HepG2 (cell line): ENCODE measurements at regions not wholly inside any gene's neighbourhood (a gene's known extent, or its start where the extent isn't known, plus 50 kb on each side); places are given as distances from the start of the nearest gene placed in this dataset.

Experiments used
- ATAC-seq: fragments of 200-7000 bp; cut with Tn5 transposase; 3 replicates; pipeline ENCODE4 v1.9.1; 2020; ENCODE audit warnings: mild to moderate bottlenecking, moderate library complexity
- BruUV-seq: library from RNA; stranded (reverse); fragments of 400-500 nt; replicated peaks from 2 replicates; lab custom pipeline; 2021; lab: Mats Ljungman, UMichigan
- CTCF ChIA-PET: fragments of 300-600 bp; formaldehyde crosslinking; extraction: SDS; loops from one replicate; lab custom pipeline; 2021; ENCODE audit warnings: low total read pairs, inconsistent platforms, low intra/inter-chr PET ratio; lab: Yijun Ruan, JAX
- POLR2A ChIA-PET: fragments of 350-600 bp; sonication (Branson Sonifier 250); formaldehyde crosslinking; loops from one replicate; lab custom pipeline; 2020; ENCODE audit warnings: antibody characterized with exemption, inconsistent platforms; lab: Yijun Ruan, JAX
- DNase-seq: peaks from one replicate; pipeline ENCODE4 v3.0.0-alpha.2; 2015; ENCODE audit warnings: low spot score
- FAIRE-seq: peaks from 3 replicates; lab custom pipeline; 2011; peaks lifted over from hg19 to GRCh38; lab: Jason Lieb, UNC
- H2AFZ ChIP-seq: one replicate; pipeline ENCODE4 v1.6.1; 2011; ENCODE audit warnings: low read length, inconsistent platforms
- H3K27ac ChIP-seq: fragments of 300-600 bp; 3 replicates; pipeline ENCODE4 v1.8.0; 2011; ENCODE audit warnings: mixed run types, mild to moderate bottlenecking, mixed read lengths, low read length, inconsistent platforms; ENCODE audit not compliant: insufficient read depth; ENCODE audit errors: extremely low read length
- H3K27me3 ChIP-seq, 2 experiments: fragments of 200-600 bp in 1 of 2; 2 replicates in 1 of 2; 3 replicates in 1 of 2; pipeline versions ENCODE4 v1.6.0 to v1.8.0; 2011; ENCODE audit warnings: low read length in 2 of 2, mild to moderate bottlenecking in 2 of 2, moderate library complexity in 2 of 2, inconsistent platforms in 1 of 2; ENCODE audit not compliant: insufficient read depth in 2 of 2, control insufficient read depth in 1 of 2
- H3K36me3 ChIP-seq, 2 experiments: fragments of 200-600 bp in 1 of 2; replicated peaks in 1 of 2; 2 replicates in 1 of 2; 3 replicates in 1 of 2; pipeline versions ENCODE4 v1.5.1 to v1.8.0; 2011; ENCODE audit warnings: low read length in 2 of 2, inconsistent platforms in 1 of 2; ENCODE audit not compliant: insufficient read depth in 2 of 2, control insufficient read depth in 1 of 2
- H3K4me1 ChIP-seq: 2 replicates; pipeline ENCODE4 v1.5.1; 2012; ENCODE audit warnings: low read length, inconsistent platforms; ENCODE audit not compliant: insufficient read depth
- H3K4me2 ChIP-seq: 2 replicates; pipeline ENCODE4 v1.6.0; 2011; ENCODE audit warnings: low read depth, low read length, inconsistent platforms
- H3K4me3 ChIP-seq, 3 experiments: fragments of 200-600 bp in 1 of 3; sonication (generic), shearing (Covaris generic) in 1 of 3; replicated peaks in 1 of 3; 2 replicates each; pipeline ENCODE4 v1.5.1; 2011 to 2016; ENCODE audit warnings: low read length in 3 of 3, inconsistent platforms in 2 of 3, low read depth in 2 of 3, mild to moderate bottlenecking in 2 of 3, control low read depth in 1 of 3, mixed read lengths in 1 of 3; ENCODE audit not compliant: insufficient read depth in 1 of 3
- H3K79me2 ChIP-seq: one replicate; pipeline ENCODE4 v1.6.1; 2011; ENCODE audit warnings: low read length, inconsistent platforms; ENCODE audit not compliant: insufficient read depth
- H3K9ac ChIP-seq: 2 replicates; pipeline ENCODE4 v1.6.0; 2011; ENCODE audit warnings: mild to moderate bottlenecking, low read depth, low read length, inconsistent platforms; ENCODE audit not compliant: insufficient read depth
- H3K9me3 ChIP-seq: 2 replicates; pipeline ENCODE4 v1.5.1; 2012; ENCODE audit warnings: mild to moderate bottlenecking, low read length
- H4K20me1 ChIP-seq: 2 replicates; pipeline ENCODE4 v1.6.0; 2011; ENCODE audit warnings: inconsistent platforms, mild to moderate bottlenecking, low read length, moderate library complexity; ENCODE audit not compliant: insufficient read depth
- IRF2 ChIP-seq: IDR thresholded peaks from 2 replicates; pipeline ENCODE4 v1.6.1; 2018; ENCODE audit warnings: missing genetic modification reagents, missing compliant biosample characterization
- SKI ChIP-seq: fragments of 450-650 bp; IDR thresholded peaks from one replicate; pipeline ENCODE4 v1.6.1; 2018; ENCODE audit warnings: mild to moderate bottlenecking; ENCODE audit not compliant: partially characterized antibody
- ZNF274 ChIP-seq: sonication (generic); formaldehyde crosslinking; IDR thresholded peaks from 2 replicates; pipeline ENCODE4 v1.5.1; 2020; ENCODE audit warnings: mild to moderate bottlenecking, missing genetic modification reagents
- ZNF619 ChIP-seq: sonication (generic); formaldehyde crosslinking; IDR thresholded peaks from 2 replicates; pipeline ENCODE4 v1.4.0; 2020; ENCODE audit warnings: mild to moderate bottlenecking, missing genetic modification reagents
- ZNF776 ChIP-seq: sonication (generic); formaldehyde crosslinking; IDR thresholded peaks from 2 replicates; pipeline ENCODE4 v1.4.0; 2020; ENCODE audit warnings: mild to moderate bottlenecking, missing genetic modification reagents
- WGBS: methylation state at CpG from one replicate; pipeline ENCODE4 v1.1.6; 2017; ENCODE audit warnings: low lambda C conversion rate; 5-methylcytosine and 5-hydroxymethylcytosine counted together
- in situ Hi-C: cut with HindIII; loops from 2 replicates; pipeline ENCODE4 v1.10.0; 2017; ENCODE audit warnings: low pct_unique_long_range_greater_than_20kb; ENCODE audit not compliant: extremely low pct_ligation_motif_present
- intact Hi-C: fragments of 100-400 bp; cut with micrococcal nuclease; formaldehyde crosslinking; loops from one replicate; pipeline ENCODE4 v1.10.0; 2022; ENCODE audit not compliant: unreplicated experiment
- TF ChIP-seq, protein P1 (sequence below): sonication (generic); formaldehyde crosslinking; conservative IDR thresholded peaks from 2 replicates; pipeline ENCODE4 v1.8.0; 2022; ENCODE audit warnings: mild to moderate bottlenecking, moderate library complexity, missing genetic modification reagents
- TF ChIP-seq, protein P2 (sequence below): sonication (generic); formaldehyde crosslinking; IDR thresholded peaks from 2 replicates; pipeline ENCODE4 v1.4.0; 2020; ENCODE audit warnings: missing genetic modification reagents, low read depth, mild to moderate bottlenecking, borderline replicate concordance
- TF ChIP-seq, protein P3 (sequence below): sonication (generic); formaldehyde crosslinking; IDR thresholded peaks from 2 replicates; pipeline ENCODE4 v1.5.0; 2020; ENCODE audit warnings: mild to moderate bottlenecking, missing genetic modification reagents, borderline replicate concordance

DNA sequence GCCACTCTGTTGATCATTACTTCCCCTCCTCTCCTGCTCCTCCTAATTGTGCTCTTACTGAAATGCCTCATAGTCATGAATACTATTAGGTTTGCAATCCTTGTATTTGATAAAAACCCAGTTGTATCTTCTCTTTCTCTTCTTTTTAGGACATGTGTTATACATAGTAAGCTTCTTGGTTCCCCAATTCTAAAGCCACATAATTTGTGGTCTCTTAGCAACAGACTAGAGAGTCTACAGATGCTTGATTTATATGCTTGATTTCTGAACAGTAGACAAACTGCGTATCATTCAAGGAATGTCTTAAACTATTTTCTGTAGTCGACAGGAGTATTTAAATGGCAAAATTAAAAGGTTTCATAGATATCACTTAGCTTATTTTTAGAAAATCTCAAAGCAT lies 1598.9 kb downstream of the PLA2G4A start:
- Histone ChIP-seq H3K79me2 (no peaks in the 10 kb centered on the region), H3K27ac (no peak overlapping the region), H3K27me3 (no peaks in the 10 kb centered on the region), H3K36me3 (no peaks in the 10 kb centered on the region), H3K9ac (no peak overlapping the region), H3K9me3 (no peaks in the 10 kb centered on the region), H3K4me3 (no peak overlapping the region), H3K4me1 (no peaks in the 10 kb centered on the region), H2AFZ (no peak overlapping the region), H3K4me2 (no peak overlapping the region), H4K20me1 (no peaks in the 10 kb centered on the region)
- DNase-seq (no peak), ATAC-seq (no peak), FAIRE-seq (no peak)
- intact Hi-C loops (no loop called here), in situ Hi-C loops (no loop called here)
- BruUV-seq: no TSS peak
- 0% methylated on average over 2 of the region's 2 CpGs for WGBS
- ChIA-PET CTCF (no interaction called here), POLR2A (no interaction called here)
- TF ChIP-seq ZNF274 (CRISPR knock-in tag) (no peak), SKI (no peak), IRF2 (no peak), ZNF776 (CRISPR knock-in tag) (no peak), ZNF619 (CRISPR knock-in tag) (no peak)
- TF ChIP-seq, protein P1, sequence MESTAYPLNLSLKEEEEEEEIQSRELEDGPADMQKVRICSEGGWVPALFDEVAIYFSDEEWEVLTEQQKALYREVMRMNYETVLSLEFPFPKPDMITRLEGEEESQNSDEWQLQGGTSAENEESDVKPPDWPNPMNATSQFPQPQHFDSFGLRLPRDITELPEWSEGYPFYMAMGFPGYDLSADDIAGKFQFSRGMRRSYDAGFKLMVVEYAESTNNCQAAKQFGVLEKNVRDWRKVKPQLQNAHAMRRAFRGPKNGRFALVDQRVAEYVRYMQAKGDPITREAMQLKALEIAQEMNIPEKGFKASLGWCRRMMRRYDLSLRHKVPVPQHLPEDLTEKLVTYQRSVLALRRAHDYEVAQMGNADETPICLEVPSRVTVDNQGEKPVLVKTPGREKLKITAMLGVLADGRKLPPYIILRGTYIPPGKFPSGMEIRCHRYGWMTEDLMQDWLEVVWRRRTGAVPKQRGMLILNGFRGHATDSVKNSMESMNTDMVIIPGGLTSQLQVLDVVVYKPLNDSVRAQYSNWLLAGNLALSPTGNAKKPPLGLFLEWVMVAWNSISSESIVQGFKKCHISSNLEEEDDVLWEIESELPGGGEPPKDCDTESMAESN (CRISPR knock-in tag): no peak
- TF ChIP-seq, protein P2, sequence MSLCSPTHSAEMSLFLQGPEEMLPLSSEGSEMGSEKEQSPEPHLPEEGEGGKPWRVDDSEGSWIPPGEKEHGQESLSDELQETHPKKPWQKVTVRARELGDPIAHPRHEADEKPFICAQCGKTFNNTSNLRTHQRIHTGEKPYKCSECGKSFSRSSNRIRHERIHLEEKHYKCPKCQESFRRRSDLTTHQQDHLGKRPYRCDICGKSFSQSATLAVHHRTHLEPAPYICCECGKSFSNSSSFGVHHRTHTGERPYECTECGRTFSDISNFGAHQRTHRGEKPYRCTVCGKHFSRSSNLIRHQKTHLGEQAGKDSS (CRISPR knock-in tag): no peak
- TF ChIP-seq, protein P3, sequence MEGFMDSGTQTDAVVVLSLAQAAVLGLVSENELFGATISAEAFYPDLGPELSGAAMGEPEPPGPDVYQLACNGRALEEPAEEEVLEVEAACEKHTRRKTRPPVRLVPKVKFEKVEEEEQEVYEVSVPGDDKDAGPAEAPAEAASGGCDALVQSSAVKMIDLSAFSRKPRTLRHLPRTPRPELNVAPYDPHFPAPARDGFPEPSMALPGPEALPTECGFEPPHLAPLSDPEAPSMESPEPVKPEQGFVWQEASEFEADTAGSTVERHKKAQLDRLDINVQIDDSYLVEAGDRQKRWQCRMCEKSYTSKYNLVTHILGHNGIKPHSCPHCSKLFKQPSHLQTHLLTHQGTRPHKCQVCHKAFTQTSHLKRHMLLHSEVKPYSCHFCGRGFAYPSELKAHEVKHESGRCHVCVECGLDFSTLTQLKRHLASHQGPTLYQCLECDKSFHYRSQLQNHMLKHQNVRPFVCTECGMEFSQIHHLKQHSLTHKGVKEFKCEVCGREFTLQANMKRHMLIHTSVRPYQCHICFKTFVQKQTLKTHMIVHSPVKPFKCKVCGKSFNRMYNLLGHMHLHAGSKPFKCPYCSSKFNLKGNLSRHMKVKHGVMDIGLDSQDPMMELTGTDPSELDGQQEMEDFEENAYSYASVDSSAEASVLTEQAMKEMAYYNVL: no peak
